Body of pancreas (tissue), 4 donors: ENCODE measurements at regions not wholly inside any gene's neighbourhood (a gene's known extent, or its start where the extent isn't known, plus 50 kb on each side); places are given as distances from the start of the nearest gene placed in this dataset.

Source experiments
- ATAC-seq: fragments of 150-250 bp; one replicate; pipeline ENCODE4 v1.9.1; 2016
- DNase-seq, 4 donors: peaks; one replicate each; pipeline ENCODE4 v3.0.0-alpha.2; 2019
- H3K27ac ChIP-seq, 4 donors: fragments of 200-600 bp; sonication (generic); 1 replicate in 3 of 4; 2 replicates in 1 of 4; pipeline versions ENCODE4 v1.5.1 to v1.6.1; 2016 to 2019; ENCODE audit warnings: mild to moderate bottlenecking in 1 of 4, mixed read lengths in 1 of 4, moderate library complexity in 1 of 4
- H3K27me3 ChIP-seq, 2 donors: fragments of 200-600 bp; sonication (generic); one replicate each; pipeline ENCODE4 v1.6.0; 2016; ENCODE audit warnings: mild to moderate bottlenecking in 1 of 2
- H3K36me3 ChIP-seq, 2 donors: fragments of 200-600 bp; sonication (generic); replicated peaks in 1 of 2; 2 replicates each; pipeline ENCODE4 v1.5.1; 2016; ENCODE audit warnings: low read depth in 2 of 2; ENCODE audit not compliant: insufficient read depth in 1 of 2
- H3K4me1 ChIP-seq: fragments of 200-600 bp; sonication (generic); one replicate; pipeline ENCODE4 v1.6.0; 2016
- H3K4me3 ChIP-seq, 2 donors: fragments of 200-600 bp; sonication (generic); 1 replicate in 1 of 2; 2 replicates in 1 of 2; pipeline ENCODE4 v1.5.1; 2016 to 2019
- H3K9me3 ChIP-seq, 3 donors: fragments of 200-600 bp; sonication (generic); 1 replicate in 2 of 3; 2 replicates in 1 of 3; pipeline ENCODE4 v1.5.1; 2016
- POLR2A ChIP-seq, 3 donors: fragments of 450-650 bp; IDR thresholded peaks; one replicate each; pipeline ENCODE4 v1.6.1; 2016; ENCODE audit warnings: antibody characterized with exemption in 3 of 3, mild to moderate bottlenecking in 2 of 3
- WGBS, 2 donors: methylation state at CpG; one replicate each; pipeline ENCODE4 v1.1.5; 2017; 5-methylcytosine and 5-hydroxymethylcytosine counted together
- intact Hi-C: fragments of 100-400 bp; cut with DNase I; formaldehyde crosslinking; loops from one replicate; pipeline ENCODE4 v1.15.1; 2023
- TF ChIP-seq, protein P1 (sequence below), 7 experiments: fragments of 450-650 bp in 4 of 7; fragments of 200-600 bp in 3 of 7; sonication (generic) in 3 of 7; IDR thresholded peaks; one replicate each; pipeline ENCODE4 v1.5.1; 2016 to 2019; ENCODE audit warnings: antibody characterized with exemption in 7 of 7

DNA sequence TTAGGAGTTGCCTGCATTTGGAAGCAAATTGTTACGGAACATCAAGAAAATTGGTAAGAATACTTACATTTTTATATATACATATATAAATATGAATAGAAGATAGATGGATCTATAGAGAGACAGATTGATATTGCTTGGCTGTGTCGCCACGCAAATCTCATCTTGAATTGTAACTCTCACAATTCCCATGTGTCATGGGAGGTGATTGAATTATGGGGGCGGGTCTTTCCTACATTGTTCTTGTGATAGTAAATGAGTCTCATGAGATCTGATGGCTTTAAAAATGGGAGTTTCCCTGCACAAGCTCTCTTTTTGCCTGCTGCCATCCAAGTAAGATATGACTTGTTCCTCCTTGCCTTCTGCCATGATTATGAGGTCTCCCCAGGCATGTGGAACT, 180.8 kb upstream of the HEY2 start:
- ATAC-seq (no peak), DNase-seq (no peak)
- H3K9me3 ChIP-seq, result no peaks in the 10 kb centered on the region
- H3K4me1 ChIP-seq, result no peaks in the 10 kb centered on the region
- WGBS, 2 donors, result 85 to 88% methylated on average over 4 of the region's 4 CpGs
- H3K36me3 ChIP-seq, result no peaks in the 10 kb centered on the region
- no peak overlapping the region for H3K27ac ChIP-seq
- no peak overlapping the region for H3K4me3 ChIP-seq
- intact Hi-C loops, result no loop called here
- no peaks in the 10 kb centered on the region for H3K27me3 ChIP-seq
- TF ChIP-seq POLR2A (IDR thresholded peaks at IDR 0.05), result no peak

DNA sequence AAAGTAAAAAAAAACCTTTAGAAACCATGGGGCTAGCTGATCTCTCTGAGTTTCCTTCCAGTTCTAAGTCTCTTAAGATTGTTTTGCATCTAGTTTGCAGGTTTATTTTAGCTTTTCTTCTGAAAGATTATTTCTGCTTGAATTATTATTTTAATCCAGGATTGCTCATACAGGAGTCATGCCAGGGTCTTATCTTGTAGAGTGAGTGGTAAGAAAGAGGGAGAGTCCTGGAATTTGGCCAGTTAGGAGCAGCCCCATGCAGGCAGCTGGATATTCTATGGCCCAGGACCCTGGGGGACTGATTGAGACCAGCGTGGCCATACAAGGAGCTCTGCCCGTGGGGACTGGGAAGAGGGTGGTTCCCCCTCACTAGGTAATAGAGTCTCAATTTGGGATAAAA, 178.9 kb upstream of the HEY2 start:
- H3K27ac ChIP-seq, result no peak overlapping the region
- no peaks in the 10 kb centered on the region for H3K9me3 ChIP-seq
- no peaks in the 10 kb centered on the region for H3K4me1 ChIP-seq
- intact Hi-C loops, result no loop called here
- DNase-seq (no peak), ATAC-seq (no peak)
- WGBS, 2 donors, result 67 to 79% methylated on average over 2 of the region's 2 CpGs
- H3K4me3 ChIP-seq, result no peak overlapping the region
- no peaks in the 10 kb centered on the region for H3K27me3 ChIP-seq
- H3K36me3 ChIP-seq, result no peaks in the 10 kb centered on the region
- TF ChIP-seq, protein P1, sequence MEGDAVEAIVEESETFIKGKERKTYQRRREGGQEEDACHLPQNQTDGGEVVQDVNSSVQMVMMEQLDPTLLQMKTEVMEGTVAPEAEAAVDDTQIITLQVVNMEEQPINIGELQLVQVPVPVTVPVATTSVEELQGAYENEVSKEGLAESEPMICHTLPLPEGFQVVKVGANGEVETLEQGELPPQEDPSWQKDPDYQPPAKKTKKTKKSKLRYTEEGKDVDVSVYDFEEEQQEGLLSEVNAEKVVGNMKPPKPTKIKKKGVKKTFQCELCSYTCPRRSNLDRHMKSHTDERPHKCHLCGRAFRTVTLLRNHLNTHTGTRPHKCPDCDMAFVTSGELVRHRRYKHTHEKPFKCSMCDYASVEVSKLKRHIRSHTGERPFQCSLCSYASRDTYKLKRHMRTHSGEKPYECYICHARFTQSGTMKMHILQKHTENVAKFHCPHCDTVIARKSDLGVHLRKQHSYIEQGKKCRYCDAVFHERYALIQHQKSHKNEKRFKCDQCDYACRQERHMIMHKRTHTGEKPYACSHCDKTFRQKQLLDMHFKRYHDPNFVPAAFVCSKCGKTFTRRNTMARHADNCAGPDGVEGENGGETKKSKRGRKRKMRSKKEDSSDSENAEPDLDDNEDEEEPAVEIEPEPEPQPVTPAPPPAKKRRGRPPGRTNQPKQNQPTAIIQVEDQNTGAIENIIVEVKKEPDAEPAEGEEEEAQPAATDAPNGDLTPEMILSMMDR (IDR thresholded peaks at IDR 0.05), result no peak
- TF ChIP-seq POLR2A (IDR thresholded peaks at IDR 0.05), result no peak

DNA sequence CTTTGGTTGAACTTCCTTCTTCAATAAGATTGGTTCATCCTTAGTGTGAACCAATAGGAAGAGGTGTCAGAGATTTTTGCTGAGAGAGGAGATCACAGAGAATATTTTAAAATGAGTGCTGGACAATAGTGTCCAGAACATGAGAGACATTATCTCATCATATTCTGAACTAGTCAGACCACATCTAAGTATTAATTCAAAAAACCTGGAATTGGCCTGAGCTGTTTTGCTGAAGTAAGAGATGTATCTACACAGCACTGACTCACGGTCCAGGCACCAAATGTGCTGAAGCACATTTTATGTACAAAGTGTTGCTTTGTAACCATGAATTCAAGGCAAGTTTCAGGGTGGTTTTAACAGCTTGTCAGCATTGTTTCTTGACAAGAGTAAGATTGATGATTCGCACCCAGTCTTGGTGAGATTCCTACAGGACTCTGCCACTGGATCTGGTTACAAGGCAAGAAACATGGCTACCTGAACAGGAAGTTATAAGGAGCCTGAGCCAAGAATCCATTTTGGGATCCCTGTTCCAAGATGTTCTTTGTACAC, 178.2 kb upstream of the HEY2 start:
- 75 to 95% methylated on average over 2 of the region's 2 CpGs for WGBS, 2 donors
- Histone ChIP-seq H3K27me3 (no peaks in the 10 kb centered on the region), H3K27ac (no peak overlapping the region), H3K36me3 (no peaks in the 10 kb centered on the region), H3K4me3 (no peak overlapping the region), H3K9me3 (no peaks in the 10 kb centered on the region), H3K4me1 (no peaks in the 10 kb centered on the region)
- intact Hi-C loops, result no loop called here
- TF ChIP-seq, protein P1 (IDR thresholded peaks at IDR 0.05), result no peak
- no peak for TF ChIP-seq POLR2A (IDR thresholded peaks at IDR 0.05)
- ATAC-seq (no peak), DNase-seq (no peak)

DNA sequence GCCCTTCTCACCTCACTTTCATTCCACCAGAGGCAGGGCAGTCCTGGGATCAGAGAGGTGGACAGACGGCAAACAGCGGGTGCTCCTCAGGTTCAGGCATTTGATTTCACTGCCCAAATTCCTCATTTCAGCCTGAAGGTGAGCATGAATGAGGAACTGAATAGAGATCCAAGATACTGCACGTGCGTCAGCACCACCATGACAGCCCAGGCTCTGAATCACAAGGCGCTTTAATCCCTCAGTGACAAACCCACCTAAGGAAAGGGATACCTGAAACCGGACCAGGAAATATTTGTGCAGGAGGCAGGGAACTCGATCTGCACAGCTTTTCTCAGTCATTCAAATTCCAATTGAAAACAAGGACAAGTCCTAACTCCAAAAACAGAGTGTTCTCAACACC, 174.8 kb upstream of the HEY2 start:
- ATAC-seq (no peak), DNase-seq (no peak)
- Histone ChIP-seq H3K27me3 (no peaks in the 10 kb centered on the region), H3K4me1 (no peaks in the 10 kb centered on the region), H3K36me3 (no peaks in the 10 kb centered on the region), H3K9me3 (no peaks in the 10 kb centered on the region), H3K4me3 (no peak overlapping the region), H3K27ac (no peak overlapping the region)
- TF ChIP-seq, protein P1 (IDR thresholded peaks at IDR 0.05), result no peak
- TF ChIP-seq POLR2A (IDR thresholded peaks at IDR 0.05), result no peak
- 62 to 69% methylated on average over 7 of the region's 7 CpGs for WGBS, 2 donors
- intact Hi-C loops, result no loop called here

DNA sequence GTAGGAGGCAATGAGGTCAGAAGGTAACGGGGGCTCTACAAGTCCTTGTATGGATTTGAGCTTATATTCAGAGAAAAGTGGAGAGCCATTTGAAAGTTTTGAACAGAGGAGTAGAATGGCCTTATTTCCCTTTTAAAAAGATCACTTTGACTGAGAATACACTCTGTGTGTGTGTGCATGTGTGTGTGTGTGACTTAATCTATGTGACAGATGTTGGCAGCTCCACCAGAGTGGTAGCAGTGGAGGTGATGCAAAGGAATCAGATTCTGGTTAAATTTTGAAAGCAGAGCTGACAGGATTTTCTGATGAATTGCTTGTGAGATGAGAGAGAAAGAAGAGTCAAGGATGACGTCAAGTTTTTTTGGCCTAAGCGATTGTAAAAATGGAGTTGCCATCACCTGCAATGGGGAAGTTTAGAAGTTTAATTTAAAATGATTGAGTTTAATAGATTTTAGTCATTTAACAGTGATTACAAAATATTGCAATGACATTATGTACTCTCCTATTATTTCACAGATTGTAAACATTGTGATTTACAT, 172.2 kb upstream of the HEY2 start:
- no peaks in the 10 kb centered on the region for H3K27me3 ChIP-seq
- no peaks in the 10 kb centered on the region for H3K9me3 ChIP-seq
- no peaks in the 10 kb centered on the region for H3K4me1 ChIP-seq
- no peak for ATAC-seq
- H3K27ac ChIP-seq, result no peak overlapping the region
- no peak overlapping the region for H3K4me3 ChIP-seq
- no peaks in the 10 kb centered on the region for H3K36me3 ChIP-seq
- intact Hi-C loops, result no loop called here
- WGBS, 2 donors, result 87 to 94% methylated on average over 3 of the region's 3 CpGs
- TF ChIP-seq POLR2A (IDR thresholded peaks at IDR 0.05), result no peak
- TF ChIP-seq, protein P1 (IDR thresholded peaks at IDR 0.05), result no peak
- no peak for DNase-seq
